ENCODE measurements at regions not wholly inside any gene's neighbourhood (a gene's known extent, or its start where the extent isn't known, plus 50 kb on each side); places are given as distances from the start of the nearest gene placed in this dataset.

- Histone ChIP-seq H3K4me1 (no peaks in the 10 kb centered on the region), H3K36me3 (ENCODE audit: low read depth, missing control alignments) (no peaks in the 10 kb centered on the region), H3K27me3 (no peaks in the 10 kb centered on the region), H3K27ac (no peak overlapping the region), H3K4me3 (no peak overlapping the region), H3K9me3 (no peaks in the 10 kb centered on the region)
- no peak for DNase-seq
- intact Hi-C loops (cut with DNase I; ENCODE audit: low total_unique reads), result no loop called here
- TF ChIP-seq, protein P1, sequence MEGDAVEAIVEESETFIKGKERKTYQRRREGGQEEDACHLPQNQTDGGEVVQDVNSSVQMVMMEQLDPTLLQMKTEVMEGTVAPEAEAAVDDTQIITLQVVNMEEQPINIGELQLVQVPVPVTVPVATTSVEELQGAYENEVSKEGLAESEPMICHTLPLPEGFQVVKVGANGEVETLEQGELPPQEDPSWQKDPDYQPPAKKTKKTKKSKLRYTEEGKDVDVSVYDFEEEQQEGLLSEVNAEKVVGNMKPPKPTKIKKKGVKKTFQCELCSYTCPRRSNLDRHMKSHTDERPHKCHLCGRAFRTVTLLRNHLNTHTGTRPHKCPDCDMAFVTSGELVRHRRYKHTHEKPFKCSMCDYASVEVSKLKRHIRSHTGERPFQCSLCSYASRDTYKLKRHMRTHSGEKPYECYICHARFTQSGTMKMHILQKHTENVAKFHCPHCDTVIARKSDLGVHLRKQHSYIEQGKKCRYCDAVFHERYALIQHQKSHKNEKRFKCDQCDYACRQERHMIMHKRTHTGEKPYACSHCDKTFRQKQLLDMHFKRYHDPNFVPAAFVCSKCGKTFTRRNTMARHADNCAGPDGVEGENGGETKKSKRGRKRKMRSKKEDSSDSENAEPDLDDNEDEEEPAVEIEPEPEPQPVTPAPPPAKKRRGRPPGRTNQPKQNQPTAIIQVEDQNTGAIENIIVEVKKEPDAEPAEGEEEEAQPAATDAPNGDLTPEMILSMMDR (IDR thresholded peaks at IDR 0.05), result no peak
- TF ChIP-seq POLR2A (IDR thresholded peaks at IDR 0.05), result no peak
These were observed 309.9 kb upstream of the EMCN start for GRCh38 chr4:100827756-100828155.

- 79 to 88% methylated on average over 7 of the region's 7 CpGs for WGBS, 2 donors
- Histone ChIP-seq H3K27ac (no peak overlapping the region), H3K4me3 (no peak overlapping the region), H3K36me3 (ENCODE audit: low read depth, missing control alignments) (no peaks in the 10 kb centered on the region), H3K9me3 (no peaks in the 10 kb centered on the region), H3K27me3 (no peaks in the 10 kb centered on the region), H3K4me1 (no peaks in the 10 kb centered on the region)
- DNase-seq, result no peak
- TF ChIP-seq, protein P1 (IDR thresholded peaks at IDR 0.05), result no peak
- no peak for TF ChIP-seq POLR2A (IDR thresholded peaks at IDR 0.05)
- intact Hi-C loops (cut with DNase I; ENCODE audit: low total_unique reads), result no loop called here
These were observed 309.2 kb upstream of the EMCN start for GRCh38 chr4:100826808-100827548.

DNA sequence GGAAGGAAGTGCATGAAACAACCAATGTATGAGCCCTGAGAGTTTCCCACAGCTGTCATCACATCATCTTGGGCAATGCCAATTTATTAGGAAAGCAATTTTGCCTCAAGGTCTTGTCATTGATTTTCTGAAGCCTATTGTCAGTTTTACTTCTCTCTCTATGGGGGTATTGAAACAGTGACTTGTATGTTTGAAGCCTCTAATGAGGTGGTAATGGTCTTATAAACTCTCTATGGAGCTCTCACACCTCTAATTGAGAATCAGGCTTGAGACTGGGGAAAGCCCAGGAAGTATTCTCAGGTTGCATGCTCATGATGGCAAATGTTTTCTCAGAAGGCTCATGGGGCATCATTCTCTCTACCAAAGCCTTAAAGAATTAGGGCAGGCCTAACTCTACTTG, 308.2 kb upstream of the EMCN start:
- no peak for DNase-seq
- H3K9me3 ChIP-seq, result no peaks in the 10 kb centered on the region
- no peaks in the 10 kb centered on the region for H3K27me3 ChIP-seq
- no peaks in the 10 kb centered on the region for H3K36me3 ChIP-seq (ENCODE audit: low read depth, missing control alignments)
- H3K4me1 ChIP-seq, result no peaks in the 10 kb centered on the region
- TF ChIP-seq, protein P1 (IDR thresholded peaks at IDR 0.05), result no peak
- no peak for TF ChIP-seq POLR2A (IDR thresholded peaks at IDR 0.05)
- H3K4me3 ChIP-seq, result no peak overlapping the region
- intact Hi-C loops (cut with DNase I; ENCODE audit: low total_unique reads), result no loop called here
- no peak overlapping the region for H3K27ac ChIP-seq

GRCh38 chr4:100823993-100824323, 306.1 kb upstream of the EMCN start:
- no peak for DNase-seq
- H3K36me3 ChIP-seq (ENCODE audit: low read depth, missing control alignments), result no peaks in the 10 kb centered on the region
- no peaks in the 10 kb centered on the region for H3K27me3 ChIP-seq
- no peak overlapping the region for H3K4me3 ChIP-seq
- H3K4me1 ChIP-seq, result no peaks in the 10 kb centered on the region
- TF ChIP-seq POLR2A (IDR thresholded peaks at IDR 0.05), result no peak
- intact Hi-C loops (cut with DNase I; ENCODE audit: low total_unique reads), result no loop called here
- H3K27ac ChIP-seq, result no peak overlapping the region
- no peaks in the 10 kb centered on the region for H3K9me3 ChIP-seq

DNA sequence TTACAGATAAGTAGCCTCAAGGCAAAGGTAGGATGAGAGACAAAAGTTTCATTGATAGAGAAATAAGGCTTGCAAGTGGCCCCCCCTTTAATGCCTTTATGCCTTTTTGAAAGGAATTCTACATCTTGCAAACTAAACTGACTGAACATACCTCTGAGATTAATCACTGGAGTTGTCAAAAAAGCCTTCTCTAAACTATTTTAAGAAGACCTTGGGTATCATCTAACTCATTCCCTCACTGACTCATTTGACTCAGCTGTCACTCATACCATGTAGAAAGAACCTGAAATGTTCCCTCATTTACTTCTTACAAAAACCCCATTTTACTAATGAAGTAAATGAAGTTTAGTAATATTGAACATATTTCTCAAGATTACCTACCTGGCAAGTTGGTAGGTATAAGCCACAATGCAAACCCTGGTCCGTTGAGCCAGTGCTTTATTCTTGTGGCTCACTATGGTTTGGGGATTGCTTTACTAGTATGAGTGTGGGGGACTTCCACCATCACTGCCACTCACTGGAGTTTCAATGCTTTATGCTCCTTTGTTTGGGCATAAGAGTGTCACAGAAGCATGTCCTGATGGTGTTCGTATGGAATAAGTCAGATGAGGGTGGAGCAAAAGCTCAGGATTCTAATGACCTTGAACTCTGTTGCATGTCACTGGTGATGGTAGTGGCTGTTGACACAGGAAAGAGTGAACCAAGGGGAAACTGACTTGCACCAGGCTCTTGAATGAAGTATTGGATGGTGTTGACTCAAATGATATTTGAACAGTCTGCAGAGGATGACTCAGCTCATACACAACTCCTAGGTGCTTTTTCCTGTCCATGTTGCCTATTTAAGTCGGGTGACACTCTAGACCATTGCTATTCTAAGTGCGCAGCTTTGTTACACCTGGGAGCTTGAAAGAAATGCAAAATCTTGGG, 305.5 kb upstream of the EMCN start:
- H3K4me1 ChIP-seq, result no peaks in the 10 kb centered on the region
- H3K9me3 ChIP-seq, result no peaks in the 10 kb centered on the region
- no peak overlapping the region for H3K27ac ChIP-seq
- DNase-seq, result no peak
- no peak overlapping the region for H3K4me3 ChIP-seq
- H3K27me3 ChIP-seq, result no peaks in the 10 kb centered on the region
- TF ChIP-seq, protein P1 (IDR thresholded peaks at IDR 0.05), result no peak
- no peak for TF ChIP-seq POLR2A (IDR thresholded peaks at IDR 0.05)
- 82 to 95% methylated on average over 4 of the region's 4 CpGs for WGBS, 2 donors
- intact Hi-C loops (cut with DNase I; ENCODE audit: low total_unique reads), result no loop called here
- no peaks in the 10 kb centered on the region for H3K36me3 ChIP-seq (ENCODE audit: low read depth, missing control alignments)
